Glomerular visceral epithelial cell (primary cell): ENCODE measurements at regions not wholly inside any gene's neighbourhood (a gene's known extent, or its start where the extent isn't known, plus 50 kb on each side); places are given as distances from the start of the nearest gene placed in this dataset.

Source experiments
- DNase-seq: peaks from one replicate; pipeline ENCODE4 v3.0.0-alpha.2; 2016; ENCODE audit errors: extremely low spot score

- peak; percentile 15 for DNase-seq
Observed at GRCh38 chr12:83823386-83824045, 1089.1 kb downstream of the SLC6A15 start.

- DNase-seq, result no peak
Observed at GRCh38 chr12:83821967-83822366, 1090.6 kb downstream of the SLC6A15 start.

GRCh38 chr12:83818881-83819280 lies 1093.7 kb downstream of the SLC6A15 start:
- DNase-seq, result peak; percentile 6

GRCh38 chr12:83817730-83818129 lies 1094.9 kb downstream of the SLC6A15 start:
- DNase-seq, result no peak

- DNase-seq, result no peak
Observed at GRCh38 chr12:83808591-83808990, 1104.0 kb downstream of the SLC6A15 start.

GRCh38 chr12:83807871-83808270 lies 1104.7 kb downstream of the SLC6A15 start:
- DNase-seq, result no peak

- no peak for DNase-seq
Observed at GRCh38 chr12:83805873-83806272, 1106.7 kb downstream of the SLC6A15 start.

- no peak for DNase-seq
Observed at GRCh38 chr12:83805156-83805772, 1107.3 kb downstream of the SLC6A15 start.

- no peak for DNase-seq
Observed at GRCh38 chr12:83801972-83802371, 1110.6 kb downstream of the SLC6A15 start.

- no peak for DNase-seq
Observed at GRCh38 chr12:83800022-83800421, 1112.6 kb downstream of the SLC6A15 start.

- no peak for DNase-seq
Observed at GRCh38 chr12:83796531-83796930, 1109.8 kb downstream of the TMTC2 start.

GRCh38 chr12:83793616-83794015 lies 1106.9 kb downstream of the TMTC2 start:
- DNase-seq, result no peak

- DNase-seq, result no peak
Observed at GRCh38 chr12:83784298-83784890, 1097.7 kb downstream of the TMTC2 start.

- DNase-seq, result no peak
Observed at GRCh38 chr12:83779526-83779925, 1092.8 kb downstream of the TMTC2 start.

GRCh38 chr12:83769151-83769550 lies 1082.4 kb downstream of the TMTC2 start:
- DNase-seq, result no peak

- no peak for DNase-seq
Observed at GRCh38 chr12:83767723-83768122, 1081.0 kb downstream of the TMTC2 start.

- DNase-seq, result no peak
Observed at GRCh38 chr12:83763425-83763824, 1076.7 kb downstream of the TMTC2 start.

GRCh38 chr12:83759906-83760305 lies 1073.2 kb downstream of the TMTC2 start:
- no peak for DNase-seq

GRCh38 chr12:83758888-83759631 lies 1072.4 kb downstream of the TMTC2 start:
- DNase-seq, result no peak

GRCh38 chr12:83753904-83754303 lies 1067.2 kb downstream of the TMTC2 start:
- DNase-seq, result no peak

GRCh38 chr12:83753205-83753604 lies 1066.5 kb downstream of the TMTC2 start:
- DNase-seq, result no peak

- DNase-seq, result no peak
Observed at GRCh38 chr12:83739607-83740006, 1052.9 kb downstream of the TMTC2 start.

- DNase-seq, result no peak
Observed at GRCh38 chr12:83710851-83711250, 1024.1 kb downstream of the TMTC2 start.
